ENCODE measurements at regions not wholly inside any gene's neighbourhood (a gene's known extent, or its start where the extent isn't known, plus 50 kb on each side); places are given as distances from the start of the nearest gene placed in this dataset.

DNA sequence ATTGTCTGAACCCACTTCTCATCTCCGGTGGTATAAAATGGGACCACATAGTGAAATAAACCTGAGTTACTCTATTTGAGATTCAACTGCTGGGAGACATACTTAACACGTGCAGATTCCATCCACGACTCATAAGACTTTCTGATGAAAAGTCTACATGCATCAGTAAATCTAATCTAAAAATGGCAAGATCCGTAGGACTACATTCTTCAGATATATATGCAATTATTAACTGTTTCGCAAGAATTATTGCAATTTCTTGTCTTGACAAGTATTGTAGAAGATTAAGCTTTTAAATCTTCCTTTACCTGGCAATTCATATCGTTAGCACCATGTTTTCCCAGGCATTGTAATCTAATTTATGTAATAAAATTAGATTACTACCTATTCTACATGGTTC lies 718.7 kb upstream of the CBLB start:
- WGBS, result 95% methylated on average over 4 of the region's 6 CpGs
- Histone ChIP-seq H3K9me3 (ENCODE audit: insufficient read depth, low read depth, low read length) (no peaks in the 10 kb centered on the region), H3K27ac (ENCODE audit: low read depth, low read length) (no peak overlapping the region), H3K4me3 (ENCODE audit: low read length) (no peak overlapping the region), H3K27me3 (ENCODE audit: insufficient read depth, low read length) (no peaks in the 10 kb centered on the region), H3K9ac (ENCODE audit: low read depth, low read length) (no peak overlapping the region), H3K4me1 (ENCODE audit: insufficient read depth, low read length) (no peaks in the 10 kb centered on the region), H3K36me3 (ENCODE audit: insufficient read depth, low read length) (no peaks in the 10 kb centered on the region)

DNA sequence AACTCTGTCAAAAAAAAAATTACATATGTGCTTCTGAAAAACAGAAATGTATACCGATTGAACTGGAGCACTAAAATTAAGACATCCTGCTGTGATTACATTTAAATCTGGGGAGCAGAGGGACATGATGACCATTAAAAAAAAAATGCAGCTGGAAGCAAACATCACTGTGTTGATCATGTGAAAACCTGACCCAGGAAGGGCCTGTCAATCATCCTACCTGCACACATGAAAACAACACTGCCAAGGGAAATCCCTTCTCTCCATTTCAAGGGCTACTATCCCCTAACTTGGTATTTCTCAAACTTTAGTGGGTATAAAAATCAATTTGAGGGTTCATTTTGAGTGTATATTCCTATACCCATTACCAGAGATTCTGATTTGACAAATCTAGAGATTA lies 719.9 kb upstream of the CBLB start:
- H3K27me3 ChIP-seq (ENCODE audit: insufficient read depth, low read length), result no peaks in the 10 kb centered on the region
- H3K9me3 ChIP-seq (ENCODE audit: insufficient read depth, low read depth, low read length), result no peaks in the 10 kb centered on the region
- no peaks in the 10 kb centered on the region for H3K36me3 ChIP-seq (ENCODE audit: insufficient read depth, low read length)
- H3K27ac ChIP-seq (ENCODE audit: low read depth, low read length), result no peak overlapping the region
- WGBS, result 96% methylated on average over 1 of the region's 1 CpG
- no peak overlapping the region for H3K4me3 ChIP-seq (ENCODE audit: low read length)
- H3K9ac ChIP-seq (ENCODE audit: low read depth, low read length), result no peak overlapping the region
- no peaks in the 10 kb centered on the region for H3K4me1 ChIP-seq (ENCODE audit: insufficient read depth, low read length)

DNA sequence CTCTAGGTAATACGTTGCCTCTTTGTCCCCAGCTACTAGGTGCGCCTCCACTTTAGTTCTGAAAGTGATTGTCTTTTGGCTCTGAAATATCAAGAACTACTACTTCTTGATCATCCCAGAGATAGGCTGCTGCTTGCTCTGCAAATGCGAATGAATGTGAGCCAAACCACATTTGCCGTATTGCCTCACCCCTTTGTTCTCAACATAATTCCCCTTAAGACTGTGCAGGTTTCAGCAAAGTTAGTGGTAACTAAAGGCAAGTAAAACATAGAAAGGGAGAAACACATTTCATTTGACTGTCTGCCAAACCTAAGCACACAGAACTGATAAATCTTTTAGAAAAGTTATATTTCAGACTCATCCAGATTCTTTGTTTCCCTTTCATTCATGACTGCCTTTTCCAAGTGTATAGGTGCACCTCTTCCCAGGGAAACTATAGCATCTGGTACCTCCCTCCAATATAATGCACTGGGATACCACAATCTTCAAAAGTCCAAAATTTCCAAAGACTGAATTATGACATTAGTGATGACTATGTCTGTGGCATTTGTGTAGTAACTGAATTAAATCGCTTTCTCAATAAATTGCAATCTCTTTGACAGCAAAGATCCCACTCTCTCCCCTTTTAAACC lies 720.6 kb upstream of the CBLB start:
- no peak overlapping the region for H3K4me3 ChIP-seq (ENCODE audit: low read length)
- H3K9ac ChIP-seq (ENCODE audit: low read depth, low read length), result no peak overlapping the region
- no peaks in the 10 kb centered on the region for H3K9me3 ChIP-seq (ENCODE audit: insufficient read depth, low read depth, low read length)
- no peaks in the 10 kb centered on the region for H3K27me3 ChIP-seq (ENCODE audit: insufficient read depth, low read length)
- H3K4me1 ChIP-seq (ENCODE audit: insufficient read depth, low read length), result no peaks in the 10 kb centered on the region
- no peaks in the 10 kb centered on the region for H3K36me3 ChIP-seq (ENCODE audit: insufficient read depth, low read length)
- no peak overlapping the region for H3K27ac ChIP-seq (ENCODE audit: low read depth, low read length)
- WGBS, result 98% methylated on average over 5 of the region's 5 CpGs

DNA sequence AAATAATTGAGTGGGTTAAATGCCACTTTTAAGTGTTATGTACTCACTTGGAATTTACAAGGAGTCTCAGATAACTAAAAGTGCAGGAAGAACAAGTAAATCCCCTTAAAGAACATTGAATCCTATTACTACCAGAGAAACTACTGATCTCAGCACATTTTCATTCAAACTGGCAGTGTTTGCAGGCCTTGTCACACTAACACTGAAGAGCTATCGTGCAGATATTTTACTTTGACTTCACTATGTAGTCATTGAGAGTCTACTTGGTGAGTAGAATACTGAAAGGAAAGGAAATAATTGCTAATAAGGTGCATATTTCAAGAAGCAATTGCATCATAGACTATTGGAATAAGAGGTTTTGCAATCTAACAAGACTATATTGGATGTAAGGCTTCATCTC lies 721.4 kb upstream of the CBLB start:
- no peaks in the 10 kb centered on the region; the same call in 1 of the 2 replicates for H3K9me3 ChIP-seq (ENCODE audit: insufficient read depth, low read depth, low read length)
- WGBS, result 100% methylated on average over 1 of the region's 1 CpG
- no peak overlapping the region for H3K9ac ChIP-seq (ENCODE audit: low read depth, low read length)
- H3K27ac ChIP-seq (ENCODE audit: low read depth, low read length), result no peak overlapping the region
- no peaks in the 10 kb centered on the region for H3K27me3 ChIP-seq (ENCODE audit: insufficient read depth, low read length)
- no peaks in the 10 kb centered on the region for H3K36me3 ChIP-seq (ENCODE audit: insufficient read depth, low read length)
- no peaks in the 10 kb centered on the region for H3K4me1 ChIP-seq (ENCODE audit: insufficient read depth, low read length)
- no peak overlapping the region for H3K4me3 ChIP-seq (ENCODE audit: low read length)

DNA sequence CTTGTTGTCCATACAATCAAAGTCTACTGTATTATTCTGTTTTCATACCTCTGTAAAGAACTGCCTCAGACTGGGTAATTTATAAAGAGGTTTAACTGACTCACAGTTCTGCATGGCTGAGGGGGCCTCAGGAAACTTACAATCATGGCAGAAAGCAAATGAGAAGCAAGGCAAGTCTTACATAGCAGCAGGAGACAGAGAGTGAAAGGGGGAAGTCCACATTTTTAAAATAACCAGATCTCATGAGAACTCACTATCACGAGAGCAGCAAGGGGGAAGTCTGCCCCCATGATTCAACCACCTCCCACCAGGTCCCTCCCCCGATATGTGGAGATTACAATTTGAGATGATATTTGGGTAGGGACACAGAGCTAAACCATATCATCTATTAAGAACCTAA lies 724.6 kb upstream of the CBLB start:
- Histone ChIP-seq H3K36me3 (ENCODE audit: insufficient read depth, low read length) (no peaks in the 10 kb centered on the region), H3K4me3 (ENCODE audit: low read length) (no peak overlapping the region), H3K9me3 (ENCODE audit: insufficient read depth, low read depth, low read length) (no peaks in the 10 kb centered on the region; the same call in 1 of the 2 replicates), H3K9ac (ENCODE audit: low read depth, low read length) (no peak overlapping the region), H3K27ac (ENCODE audit: low read depth, low read length) (no peak overlapping the region), H3K4me1 (ENCODE audit: insufficient read depth, low read length) (no peaks in the 10 kb centered on the region), H3K27me3 (ENCODE audit: insufficient read depth, low read length) (no peaks in the 10 kb centered on the region)
- WGBS, result no CpG with 5 or more reads among the region's 2 CpGs

DNA sequence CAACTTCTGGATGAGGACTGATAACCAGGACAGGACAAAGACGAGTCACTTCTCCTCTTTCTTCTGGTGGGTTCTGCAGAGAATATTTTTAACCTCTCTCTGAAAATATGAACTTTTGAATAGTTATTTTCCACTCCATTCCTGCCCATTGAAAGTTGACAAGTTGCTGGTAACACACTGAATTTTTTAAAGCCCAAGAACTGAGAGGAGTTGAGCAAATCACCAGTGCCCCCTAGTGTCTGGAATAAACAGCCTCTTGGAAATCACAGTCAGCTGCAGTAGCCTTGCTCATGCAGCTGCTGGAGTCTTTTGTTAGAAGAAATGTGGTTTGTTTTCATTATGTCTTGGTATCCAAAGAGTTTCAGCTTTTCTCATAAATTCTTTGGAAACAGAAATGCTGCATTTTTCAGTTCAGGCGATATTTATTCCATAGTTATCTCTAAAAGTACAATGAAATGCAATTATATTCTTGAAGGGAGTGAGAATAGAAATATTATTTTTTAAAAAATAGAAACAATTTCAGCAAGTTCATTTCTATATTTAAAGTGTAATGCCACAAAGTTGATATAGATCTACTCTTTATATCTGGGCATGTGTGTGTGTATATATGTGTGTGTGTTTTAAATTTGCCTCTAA lies 741.0 kb upstream of the CBLB start:
- Histone ChIP-seq H3K36me3 (ENCODE audit: insufficient read depth, low read length) (no peaks in the 10 kb centered on the region), H3K4me3 (ENCODE audit: low read length) (no peak overlapping the region), H3K27me3 (ENCODE audit: insufficient read depth, low read length) (no peaks in the 10 kb centered on the region), H3K4me1 (ENCODE audit: insufficient read depth, low read length) (peaks cover 15% of the 10 kb centered on the region), H3K9me3 (ENCODE audit: insufficient read depth, low read depth, low read length) (peaks cover 16% of the 10 kb centered on the region; the same call in 1 of the 2 replicates), H3K27ac (ENCODE audit: low read depth, low read length) (no peak overlapping the region), H3K9ac (ENCODE audit: low read depth, low read length) (no peak overlapping the region)
- WGBS, result 45% methylated on average over 1 of the region's 2 CpGs

DNA sequence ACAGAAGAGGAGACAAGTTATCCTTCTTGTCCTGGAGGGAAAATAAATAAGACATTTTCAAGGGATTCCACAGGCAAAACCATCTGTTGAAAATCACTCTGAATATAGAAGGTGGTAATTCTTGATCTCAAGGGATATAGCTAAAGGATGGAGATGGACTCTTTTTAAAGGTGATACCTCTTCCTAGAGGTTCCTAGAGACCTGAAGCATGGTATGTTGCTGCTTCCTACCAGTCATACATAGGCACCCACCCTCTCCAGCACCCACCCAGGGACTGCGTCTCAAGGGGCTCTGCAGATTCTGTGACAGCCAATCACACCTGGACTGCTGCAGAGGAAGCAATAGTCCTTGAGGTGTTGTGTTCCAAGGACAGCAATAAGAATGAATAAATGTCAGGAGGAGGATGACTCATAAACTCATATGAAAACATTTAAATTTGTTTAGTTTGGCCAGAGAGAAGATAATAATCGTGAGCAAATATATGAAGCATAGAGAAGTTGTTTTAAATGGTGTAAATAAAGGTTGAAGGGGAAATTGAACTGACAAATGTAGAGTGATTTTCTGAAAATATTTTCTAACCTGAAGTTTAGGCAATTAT lies 741.6 kb upstream of the CBLB start:
- no peak overlapping the region for H3K27ac ChIP-seq (ENCODE audit: low read depth, low read length)
- H3K9ac ChIP-seq (ENCODE audit: low read depth, low read length), result no peak overlapping the region
- no peak overlapping the region for H3K4me3 ChIP-seq (ENCODE audit: low read length)
- H3K9me3 ChIP-seq (ENCODE audit: insufficient read depth, low read depth, low read length), result peaks cover 16% of the 10 kb centered on the region; the same call in 1 of the 2 replicates
- H3K36me3 ChIP-seq (ENCODE audit: insufficient read depth, low read length), result no peaks in the 10 kb centered on the region
- WGBS, result 92% methylated on average over 2 of the region's 2 CpGs
- H3K27me3 ChIP-seq (ENCODE audit: insufficient read depth, low read length), result no peaks in the 10 kb centered on the region
- H3K4me1 ChIP-seq (ENCODE audit: insufficient read depth, low read length), result peaks cover 15% of the 10 kb centered on the region

DNA sequence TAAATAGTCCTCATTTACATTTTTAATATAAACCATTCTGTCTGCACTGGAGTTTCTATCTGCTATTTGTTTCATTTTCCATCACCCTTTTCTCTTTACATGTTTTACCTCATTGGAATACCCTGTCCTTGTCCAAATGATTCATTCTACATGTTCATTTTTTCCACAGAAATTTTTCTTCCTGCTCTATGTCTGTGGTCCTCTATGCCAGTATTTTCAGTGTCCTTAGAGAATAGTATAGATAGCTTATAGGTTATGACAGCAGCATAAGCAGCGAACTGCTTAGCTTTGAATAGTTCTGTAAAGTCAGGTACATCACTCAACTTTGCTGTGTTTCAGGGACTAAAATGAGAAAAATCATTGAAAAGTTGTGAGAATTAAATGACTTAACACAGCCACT lies 742.3 kb upstream of the CBLB start:
- Histone ChIP-seq H3K4me3 (ENCODE audit: low read length) (no peak overlapping the region), H3K4me1 (ENCODE audit: insufficient read depth, low read length) (peaks cover 15% of the 10 kb centered on the region), H3K36me3 (ENCODE audit: insufficient read depth, low read length) (no peaks in the 10 kb centered on the region), H3K9me3 (ENCODE audit: insufficient read depth, low read depth, low read length) (peaks cover 13% of the 10 kb centered on the region; the same call in 1 of the 2 replicates), H3K27me3 (ENCODE audit: insufficient read depth, low read length) (no peaks in the 10 kb centered on the region), H3K9ac (ENCODE audit: low read depth, low read length) (no peak overlapping the region), H3K27ac (ENCODE audit: low read depth, low read length) (no peak overlapping the region)
- 87% methylated on average over 1 of the region's 1 CpG for WGBS

DNA sequence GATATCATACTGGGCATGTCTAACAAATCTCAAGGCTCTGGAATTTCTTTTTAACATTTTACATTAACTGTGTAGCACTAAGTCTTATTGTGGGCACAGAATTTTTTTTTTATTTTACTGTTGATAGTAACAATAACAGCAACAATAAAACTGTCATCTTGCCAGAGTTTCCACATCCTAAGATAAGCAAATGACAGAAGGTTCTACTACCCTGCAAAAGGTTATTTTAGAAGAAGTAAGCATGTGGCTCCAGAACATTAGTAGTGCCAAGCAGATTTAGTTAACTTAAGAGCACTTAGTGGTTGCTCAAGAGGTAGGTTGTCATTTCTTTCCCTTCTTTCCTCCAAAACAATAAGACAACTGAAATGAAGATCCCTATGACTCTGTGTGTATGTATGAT lies 743.0 kb upstream of the CBLB start:
- Histone ChIP-seq H3K9me3 (ENCODE audit: insufficient read depth, low read depth, low read length) (peaks cover 12% of the 10 kb centered on the region; the same call in 1 of the 2 replicates), H3K4me3 (ENCODE audit: low read length) (no peak overlapping the region), H3K9ac (ENCODE audit: low read depth, low read length) (no peak overlapping the region), H3K36me3 (ENCODE audit: insufficient read depth, low read length) (no peaks in the 10 kb centered on the region), H3K27ac (ENCODE audit: low read depth, low read length) (no peak overlapping the region), H3K4me1 (ENCODE audit: insufficient read depth, low read length) (peaks cover 15% of the 10 kb centered on the region), H3K27me3 (ENCODE audit: insufficient read depth, low read length) (no peaks in the 10 kb centered on the region)

DNA sequence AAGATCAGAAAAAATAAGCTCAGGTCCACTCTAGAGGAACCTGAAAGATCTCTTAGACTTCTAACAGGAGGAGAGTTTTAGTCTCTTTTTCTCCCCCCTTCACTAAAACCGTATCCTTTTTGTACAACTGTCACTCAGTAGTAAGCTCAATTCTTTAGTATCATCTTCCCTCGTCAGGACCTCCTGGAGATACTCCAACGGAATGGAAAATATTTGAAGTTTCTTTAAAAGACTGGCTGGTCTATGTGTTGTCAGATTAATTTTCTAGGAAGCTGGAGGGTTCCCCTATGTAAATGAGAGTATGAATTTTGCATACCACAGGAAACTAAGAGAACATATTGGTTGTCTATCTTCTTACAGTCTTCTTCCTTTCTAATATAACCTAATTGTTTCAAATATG lies 747.7 kb upstream of the CBLB start:
- WGBS, result 84% methylated on average over 3 of the region's 3 CpGs

DNA sequence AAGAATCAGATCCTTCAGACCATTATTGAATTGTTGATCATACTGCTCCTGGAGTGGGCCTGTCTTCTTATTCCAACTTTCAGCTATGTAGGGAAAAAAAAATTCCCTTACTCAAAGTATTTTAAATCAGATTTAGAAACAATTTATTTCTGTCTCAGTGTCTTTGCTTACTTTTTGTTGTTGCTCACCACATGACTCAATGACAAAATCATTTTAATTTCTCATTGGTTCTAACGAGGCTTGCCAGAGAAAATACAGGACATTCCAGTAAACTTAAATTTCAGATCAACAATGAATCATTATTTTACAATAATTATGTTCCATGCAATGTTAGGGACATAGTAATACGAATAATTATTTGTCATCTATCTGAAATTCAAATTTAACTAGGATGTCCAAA lies 748.5 kb upstream of the CBLB start:
- no peaks in the 10 kb centered on the region for H3K36me3 ChIP-seq (ENCODE audit: insufficient read depth, low read length)
- H3K4me3 ChIP-seq (ENCODE audit: low read length), result no peak overlapping the region
- H3K4me1 ChIP-seq (ENCODE audit: insufficient read depth, low read length), result no peaks in the 10 kb centered on the region; the same call in 1 of the 2 replicates
- 82% methylated on average over 1 of the region's 2 CpGs for WGBS
- no peak overlapping the region for H3K27ac ChIP-seq (ENCODE audit: low read depth, low read length)
- H3K9me3 ChIP-seq (ENCODE audit: insufficient read depth, low read depth, low read length), result peaks cover 13% of the 10 kb centered on the region
- no peaks in the 10 kb centered on the region for H3K27me3 ChIP-seq (ENCODE audit: insufficient read depth, low read length)
- no peak overlapping the region for H3K9ac ChIP-seq (ENCODE audit: low read depth, low read length)

More for the DNA sequence above, 747.7 kb upstream of the CBLB start:
- Histone ChIP-seq H3K4me1 (ENCODE audit: insufficient read depth, low read length) (no peaks in the 10 kb centered on the region; the same call in 1 of the 2 replicates), H3K27ac (ENCODE audit: low read depth, low read length) (no peak overlapping the region), H3K4me3 (ENCODE audit: low read length) (no peak overlapping the region), H3K36me3 (ENCODE audit: insufficient read depth, low read length) (no peaks in the 10 kb centered on the region), H3K9me3 (ENCODE audit: insufficient read depth, low read depth, low read length) (peaks cover 11% of the 10 kb centered on the region; the same call in 1 of the 2 replicates), H3K27me3 (ENCODE audit: insufficient read depth, low read length) (no peaks in the 10 kb centered on the region), H3K9ac (ENCODE audit: low read depth, low read length) (no peak overlapping the region)

All from HUES64 (cell line).